ENCODE measurements at regions not wholly inside any gene's neighbourhood (a gene's known extent, or its start where the extent isn't known, plus 50 kb on each side); places are given as distances from the start of the nearest gene placed in this dataset.
A peak's percentile ranks its signal among the peaks of the same experiment; 100 is the strongest.

DNA sequence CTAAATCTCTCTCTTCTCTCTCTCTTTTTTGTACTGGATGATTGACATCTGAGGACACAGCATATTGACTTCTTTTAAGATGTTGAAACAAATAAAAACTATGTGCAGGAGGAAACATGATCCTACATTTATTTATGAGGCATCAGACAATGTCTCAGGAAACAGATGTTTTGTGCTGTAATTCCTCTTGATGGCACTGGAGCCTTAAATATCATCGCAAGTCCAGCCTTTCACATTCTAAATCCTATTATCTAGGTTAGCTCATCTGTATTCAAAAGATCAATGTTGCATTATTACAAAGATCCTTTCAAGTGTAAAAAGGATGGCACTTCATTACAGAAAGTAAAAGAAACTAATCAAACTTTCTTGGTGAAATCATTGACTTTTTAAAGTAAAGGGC, 63.9 kb downstream of the MAT2B start:
- TF ChIP-seq, protein P1, sequence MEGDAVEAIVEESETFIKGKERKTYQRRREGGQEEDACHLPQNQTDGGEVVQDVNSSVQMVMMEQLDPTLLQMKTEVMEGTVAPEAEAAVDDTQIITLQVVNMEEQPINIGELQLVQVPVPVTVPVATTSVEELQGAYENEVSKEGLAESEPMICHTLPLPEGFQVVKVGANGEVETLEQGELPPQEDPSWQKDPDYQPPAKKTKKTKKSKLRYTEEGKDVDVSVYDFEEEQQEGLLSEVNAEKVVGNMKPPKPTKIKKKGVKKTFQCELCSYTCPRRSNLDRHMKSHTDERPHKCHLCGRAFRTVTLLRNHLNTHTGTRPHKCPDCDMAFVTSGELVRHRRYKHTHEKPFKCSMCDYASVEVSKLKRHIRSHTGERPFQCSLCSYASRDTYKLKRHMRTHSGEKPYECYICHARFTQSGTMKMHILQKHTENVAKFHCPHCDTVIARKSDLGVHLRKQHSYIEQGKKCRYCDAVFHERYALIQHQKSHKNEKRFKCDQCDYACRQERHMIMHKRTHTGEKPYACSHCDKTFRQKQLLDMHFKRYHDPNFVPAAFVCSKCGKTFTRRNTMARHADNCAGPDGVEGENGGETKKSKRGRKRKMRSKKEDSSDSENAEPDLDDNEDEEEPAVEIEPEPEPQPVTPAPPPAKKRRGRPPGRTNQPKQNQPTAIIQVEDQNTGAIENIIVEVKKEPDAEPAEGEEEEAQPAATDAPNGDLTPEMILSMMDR (conservative IDR thresholded peaks at IDR 0.05) = peak; percentile 59
- Mint-ChIP-seq H3K36me3 (ENCODE audit: low read depth) (no peaks in the 10 kb centered on the region), H3K4me1 (peaks cover 16% of the 10 kb centered on the region), H3K9me3 (no peaks in the 10 kb centered on the region), H3K4me3 (no peak overlapping the region), H3K27ac (no peak overlapping the region), H3K27me3 (ENCODE audit: insufficient read depth) (peaks cover 36% of the 10 kb centered on the region)
- Histone ChIP-seq H3K9ac (ENCODE audit: extremely low read depth, low read length, poor library complexity, severe bottlenecking) (no peak overlapping the region), H3K9me3 (ENCODE audit: control insufficient read depth, low read length) (no peaks in the 10 kb centered on the region), H3K4me1 (ENCODE audit: control insufficient read depth, insufficient read depth, low read length) (no peaks in the 10 kb centered on the region), H3K36me3 (ENCODE audit: control insufficient read depth, insufficient read depth, low read length) (no peaks in the 10 kb centered on the region), H3K27ac (ENCODE audit: low read depth, low read length) (no peak overlapping the region), H3K27me3 (ENCODE audit: control insufficient read depth, insufficient read depth, low read length, poor library complexity, severe bottlenecking) (peaks cover 42% of the 10 kb centered on the region), H3K4me3 (ENCODE audit: low read length) (no peak overlapping the region)
- DNase-seq = no peak
- WGBS, 2 experiments (ENCODE audit: insufficient coverage in 1 of 2, insufficient read length in 1 of 2) = 57% methylated on average over 1 of the region's 1 CpG; no CpG with 5 or more reads in 1 of the 2 experiments

DNA sequence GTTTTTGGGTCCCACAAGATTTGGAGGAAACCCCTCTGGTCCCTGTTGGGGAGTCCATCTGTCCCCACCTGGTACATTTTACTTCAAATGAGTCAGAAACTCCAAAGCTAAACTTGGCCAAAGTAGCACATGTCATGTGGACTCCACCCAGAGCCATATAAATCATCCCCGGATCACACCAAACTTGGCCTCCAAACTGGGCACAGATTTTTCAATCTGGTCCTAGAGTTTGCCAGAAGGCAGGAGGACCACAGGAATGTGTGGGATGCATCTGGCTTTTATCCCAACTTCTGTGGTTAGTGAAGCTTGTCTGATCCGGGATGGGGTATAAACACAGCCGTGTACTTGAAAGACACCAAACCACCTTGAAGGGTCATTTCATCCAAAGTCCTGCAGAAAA, 66.3 kb downstream of the MAT2B start:
- H3K4me1 Mint-ChIP-seq = peaks cover 7% of the 10 kb centered on the region
- TF ChIP-seq, protein P1 (conservative IDR thresholded peaks at IDR 0.05) = no peak

DNA sequence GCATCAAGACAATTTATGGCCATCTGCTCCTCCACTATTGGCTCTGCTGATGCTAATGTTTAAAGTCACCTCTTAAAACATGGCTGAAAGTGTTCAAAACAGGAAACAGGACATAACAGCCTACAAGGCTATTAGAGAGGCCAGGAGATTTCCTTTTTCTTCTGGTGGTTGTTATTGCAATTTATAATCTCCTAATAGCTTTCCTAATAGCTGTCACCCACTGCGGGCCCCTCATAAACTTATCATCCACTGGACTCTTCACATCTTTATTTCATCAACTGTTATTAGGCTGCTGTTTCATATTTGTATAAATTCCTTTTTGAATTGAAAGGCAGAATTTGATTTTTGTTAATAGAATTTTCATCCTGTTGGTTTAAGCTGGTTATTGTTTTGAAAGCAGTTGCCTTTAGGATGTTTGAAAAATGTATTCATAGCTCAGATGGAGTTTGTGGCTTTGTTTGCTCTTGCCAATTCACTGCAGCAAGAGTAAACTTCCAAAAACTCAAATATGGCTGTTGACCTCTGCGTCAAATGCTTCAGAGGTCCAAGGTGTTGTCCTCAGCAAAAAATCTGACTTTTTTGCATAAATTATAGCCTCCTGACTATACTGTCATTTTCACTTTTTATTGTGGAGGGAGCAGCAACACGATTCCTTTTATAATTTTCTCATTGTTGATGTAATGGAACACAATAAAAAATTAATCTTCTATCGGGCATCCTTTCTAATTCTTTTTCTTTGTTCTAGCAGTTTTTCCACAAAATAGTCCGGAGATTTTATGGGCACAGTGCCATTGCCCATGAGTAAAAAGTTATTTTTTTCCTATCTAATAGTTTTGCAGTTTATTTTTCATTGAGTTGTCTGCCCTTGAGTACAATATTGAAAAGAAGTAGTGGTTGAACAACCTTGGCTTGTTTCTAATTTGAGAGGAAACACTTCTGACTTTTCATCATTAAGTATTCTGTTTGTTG, 69.3 kb downstream of the MAT2B start:
- WGBS, 2 experiments (ENCODE audit: insufficient coverage in 1 of 2, insufficient read length in 1 of 2) = 96 to 100% methylated on average over 2 to 5 of the region's 5 CpGs
- no peaks in the 10 kb centered on the region for H3K9me3 Mint-ChIP-seq
- H3K36me3 Mint-ChIP-seq (ENCODE audit: low read depth) = no peaks in the 10 kb centered on the region
- H3K9ac ChIP-seq (ENCODE audit: extremely low read depth, low read length, poor library complexity, severe bottlenecking) = no peak overlapping the region
- H3K27ac Mint-ChIP-seq = no peak overlapping the region
- no peaks in the 10 kb centered on the region for H3K9me3 ChIP-seq (ENCODE audit: control insufficient read depth, low read length)
- no peak for DNase-seq
- no peaks in the 10 kb centered on the region for H3K27me3 ChIP-seq (ENCODE audit: control insufficient read depth, insufficient read depth, low read length, poor library complexity, severe bottlenecking)
- H3K4me3 Mint-ChIP-seq = no peak overlapping the region
- no peak overlapping the region for H3K27ac ChIP-seq (ENCODE audit: low read depth, low read length)
- H3K4me3 ChIP-seq (ENCODE audit: low read length) = no peak overlapping the region
- no peaks in the 10 kb centered on the region for H3K4me1 ChIP-seq (ENCODE audit: control insufficient read depth, insufficient read depth, low read length)
- no peaks in the 10 kb centered on the region for H3K4me1 Mint-ChIP-seq
- TF ChIP-seq, protein P1 (conservative IDR thresholded peaks at IDR 0.05) = no peak
- H3K36me3 ChIP-seq (ENCODE audit: control insufficient read depth, insufficient read depth, low read length) = no peaks in the 10 kb centered on the region
- no peaks in the 10 kb centered on the region for H3K27me3 Mint-ChIP-seq (ENCODE audit: insufficient read depth)

More for the DNA sequence above, 66.3 kb downstream of the MAT2B start:
- Histone ChIP-seq H3K9ac (ENCODE audit: extremely low read depth, low read length, poor library complexity, severe bottlenecking) (no peak overlapping the region), H3K4me3 (ENCODE audit: low read length) (no peak overlapping the region), H3K9me3 (ENCODE audit: control insufficient read depth, low read length) (no peaks in the 10 kb centered on the region), H3K36me3 (ENCODE audit: control insufficient read depth, insufficient read depth, low read length) (no peaks in the 10 kb centered on the region), H3K27me3 (ENCODE audit: control insufficient read depth, insufficient read depth, low read length, poor library complexity, severe bottlenecking) (peaks cover 23% of the 10 kb centered on the region), H3K4me1 (ENCODE audit: control insufficient read depth, insufficient read depth, low read length) (no peaks in the 10 kb centered on the region), H3K27ac (ENCODE audit: low read depth, low read length) (no peak overlapping the region)
- no peak overlapping the region for H3K4me3 Mint-ChIP-seq
- H3K27me3 Mint-ChIP-seq (ENCODE audit: insufficient read depth) = peaks cover 18% of the 10 kb centered on the region
- no peak overlapping the region for H3K27ac Mint-ChIP-seq
- DNase-seq = no peak
- WGBS, 2 experiments (ENCODE audit: insufficient coverage in 1 of 2, insufficient read length in 1 of 2) = 86 to 96% methylated on average over 2 to 3 of the region's 3 CpGs
- H3K36me3 Mint-ChIP-seq (ENCODE audit: low read depth) = no peaks in the 10 kb centered on the region
- no peaks in the 10 kb centered on the region for H3K9me3 Mint-ChIP-seq

Data from endodermal cell (in vitro differentiated cells).